GM19397 (cell line): ENCODE measurements at regions not wholly inside any gene's neighbourhood (a gene's known extent, or its start where the extent isn't known, plus 50 kb on each side); places are given as distances from the start of the nearest gene placed in this dataset.
"Not testable (repeated sequence)": the region's sequence is repeated elsewhere in the genome, so short reads cannot be mapped to it uniquely, and the experiment has no call there.

Source experiments
- ATAC-seq: cut with Tn5 transposase; IDR thresholded peaks from one replicate; pipeline ENCODE4 v1.9.1; 2021; ENCODE audit warnings: mild to moderate bottlenecking, moderate library complexity; ENCODE audit not compliant: unreplicated experiment

DNA sequence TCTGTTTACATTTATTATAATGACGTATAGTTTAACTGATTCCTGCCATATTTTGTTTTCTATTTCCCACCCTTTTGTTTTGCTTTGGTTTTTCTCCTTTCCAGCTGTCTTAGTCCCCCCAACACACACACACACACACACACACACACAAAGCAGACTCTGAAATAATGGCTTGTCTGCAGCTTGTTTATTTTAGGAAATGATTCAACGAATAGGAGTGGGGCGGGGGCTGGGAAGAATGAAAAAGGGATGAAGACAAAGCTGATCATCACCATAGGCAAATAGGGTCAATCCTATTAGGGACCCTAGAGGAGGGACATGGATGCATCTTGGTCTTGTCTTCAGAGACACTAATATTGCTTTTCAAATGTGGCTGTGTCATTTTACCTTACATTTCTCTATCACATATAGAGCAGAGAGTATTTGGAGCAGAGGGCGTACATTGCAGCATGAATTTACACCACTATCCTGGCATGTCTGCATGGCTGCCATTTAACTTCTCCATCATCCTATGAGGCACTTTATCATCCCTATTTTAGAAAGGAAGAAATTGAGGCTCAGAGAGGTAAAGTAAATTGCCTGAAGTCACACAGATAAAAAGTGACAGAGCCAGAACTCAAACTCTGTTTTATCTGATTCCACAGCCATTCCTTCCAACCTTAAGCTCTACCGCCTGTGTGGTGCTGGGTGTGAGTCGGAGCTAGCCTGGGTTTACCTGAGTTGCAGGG, 147.2 kb upstream of the TPM1 start:
- no peak for ATAC-seq

DNA sequence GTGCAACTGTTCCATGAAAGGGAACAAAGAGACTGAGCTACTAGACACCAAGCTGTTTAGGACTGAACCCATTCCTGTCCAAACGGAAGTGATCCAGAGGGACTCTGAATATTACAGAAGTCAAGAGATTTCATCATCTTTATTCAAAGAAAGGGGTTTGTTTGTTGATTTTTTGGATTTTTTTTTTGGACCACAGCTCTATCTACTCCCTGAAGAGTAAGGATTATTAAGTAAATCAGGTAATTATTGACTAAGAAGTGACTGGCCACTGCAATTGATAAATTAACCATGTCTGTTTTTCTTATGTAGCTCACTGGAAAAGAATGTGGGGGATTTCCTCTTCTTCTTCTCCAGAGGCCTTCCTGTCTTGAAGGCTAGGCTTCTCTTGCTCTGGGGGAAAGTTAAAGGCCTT, 146.6 kb upstream of the TPM1 start:
- ATAC-seq: no peak

DNA sequence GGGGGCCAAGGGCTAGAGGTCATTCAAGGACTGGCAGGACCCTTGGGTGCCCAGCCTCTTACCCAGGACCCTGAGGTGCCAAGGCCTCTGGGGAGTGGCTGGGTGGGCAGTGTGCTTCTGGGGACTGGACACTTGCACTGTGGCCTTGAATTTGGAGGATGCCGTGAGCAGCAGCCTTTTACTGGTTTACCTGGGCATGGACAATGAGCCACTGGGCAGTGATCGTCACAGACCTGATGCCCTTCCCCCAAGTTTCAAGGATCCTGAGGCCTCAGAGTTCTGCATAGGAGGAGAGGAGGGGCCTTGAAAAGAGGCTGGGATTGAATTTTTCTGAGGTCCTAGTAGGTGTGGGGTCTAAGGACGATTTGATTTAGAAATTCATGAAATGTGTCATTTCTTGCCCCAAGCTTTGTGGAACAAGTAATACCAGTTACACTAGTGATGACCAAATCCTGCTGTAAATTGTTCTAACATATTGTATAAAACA, 146.1 kb upstream of the TPM1 start:
- ATAC-seq: no peak

DNA sequence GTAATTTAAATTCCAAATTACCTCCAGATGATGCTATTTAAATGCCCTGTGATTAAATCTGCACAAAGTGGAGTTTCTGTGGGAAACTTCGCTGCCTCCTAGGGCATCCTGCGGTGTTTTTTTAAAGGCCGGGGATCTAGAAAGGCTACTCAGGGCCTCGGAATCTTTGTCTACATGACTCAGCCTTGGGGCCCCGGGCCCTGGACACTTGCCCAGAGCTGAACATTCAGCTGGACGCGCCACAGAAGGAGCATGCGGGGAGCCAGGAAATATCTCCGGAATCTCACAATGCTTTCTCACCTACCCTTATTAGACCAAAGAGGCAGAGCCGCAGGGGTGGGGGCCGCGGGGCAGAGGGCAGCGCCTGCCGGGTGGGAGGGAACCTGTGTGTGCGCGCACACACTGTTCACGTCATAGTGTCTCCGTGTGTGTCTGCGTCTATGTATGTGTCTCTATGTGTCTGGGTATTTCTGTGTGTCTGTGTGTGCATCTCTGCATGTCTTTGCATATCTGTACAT, 145.5 kb upstream of the TPM1 start:
- ATAC-seq: no peak

DNA sequence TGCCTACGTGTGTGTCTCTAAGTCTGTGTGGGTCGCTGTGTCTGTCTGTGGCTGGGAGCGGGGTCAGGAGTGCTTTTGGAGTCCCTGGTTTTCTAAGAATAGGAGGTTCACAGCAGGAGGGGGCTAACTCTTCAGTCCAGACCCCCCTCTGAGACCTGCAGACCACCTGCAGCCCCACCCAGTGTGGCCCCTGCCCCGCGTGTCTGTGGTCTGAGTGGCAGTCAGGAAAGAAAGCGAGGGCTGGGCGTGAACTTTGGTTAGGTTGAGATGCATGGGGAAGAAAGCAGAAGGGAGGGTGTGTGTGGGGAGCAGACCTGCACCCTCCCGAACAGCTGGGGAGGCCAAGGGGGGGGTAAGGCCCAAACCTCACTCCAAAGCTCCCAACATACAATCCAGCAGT, 144.9 kb upstream of the TPM1 start:
- no peak for ATAC-seq

DNA sequence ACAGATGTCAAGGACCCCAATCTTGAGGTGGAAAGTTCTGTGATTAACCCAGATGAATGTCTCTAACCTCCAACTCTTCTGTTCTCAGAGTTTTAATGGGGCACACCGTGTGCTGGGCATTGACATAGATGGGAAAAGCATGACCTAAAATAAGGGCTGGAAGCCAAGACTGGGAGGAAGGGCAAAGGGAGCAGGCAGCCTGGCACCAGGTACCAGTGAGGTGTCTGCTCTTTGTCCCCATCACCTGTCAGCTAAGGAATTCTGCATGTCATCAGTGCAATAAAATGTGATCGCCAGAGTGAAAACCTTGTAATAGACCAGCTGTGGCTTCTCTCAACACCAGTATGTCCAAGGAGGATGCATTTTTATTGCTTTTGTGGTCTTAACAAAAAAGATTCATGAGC, 143.5 kb upstream of the TPM1 start:
- no peak for ATAC-seq

DNA sequence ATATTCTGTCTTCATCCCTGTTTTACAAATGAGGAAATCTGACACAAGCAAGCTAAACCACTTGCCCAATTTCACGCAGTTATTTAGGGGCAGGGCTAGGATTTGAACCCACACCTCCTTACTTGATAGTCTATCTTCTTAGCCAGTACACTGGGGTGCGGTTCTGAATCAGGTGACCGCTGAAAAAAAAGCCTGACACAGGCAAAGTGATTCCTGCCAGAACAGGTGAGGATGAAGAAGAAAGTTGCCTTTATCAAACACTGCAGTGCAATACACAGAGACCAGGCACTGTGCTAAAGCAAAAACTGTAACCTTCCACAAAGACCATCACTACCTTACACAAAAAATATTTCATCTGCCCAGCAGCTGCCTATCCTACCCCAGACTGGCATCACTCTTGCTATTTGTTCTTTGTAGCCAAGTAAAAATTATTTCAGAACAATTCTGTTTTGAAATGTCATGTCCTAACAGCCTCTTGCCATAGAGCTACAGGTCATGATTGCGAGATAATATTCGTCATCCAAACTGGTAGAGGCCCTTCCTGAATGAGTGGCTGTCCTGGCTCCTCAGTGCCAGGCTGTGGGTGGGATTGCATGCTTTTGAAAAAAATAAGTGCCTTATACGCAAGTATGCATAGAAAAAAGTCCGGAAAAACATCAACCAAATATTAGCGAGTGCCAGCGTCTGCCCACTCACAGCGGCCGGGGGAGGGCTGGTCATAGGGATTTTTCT, 142.3 kb upstream of the TPM1 start:
- no peak for ATAC-seq

DNA sequence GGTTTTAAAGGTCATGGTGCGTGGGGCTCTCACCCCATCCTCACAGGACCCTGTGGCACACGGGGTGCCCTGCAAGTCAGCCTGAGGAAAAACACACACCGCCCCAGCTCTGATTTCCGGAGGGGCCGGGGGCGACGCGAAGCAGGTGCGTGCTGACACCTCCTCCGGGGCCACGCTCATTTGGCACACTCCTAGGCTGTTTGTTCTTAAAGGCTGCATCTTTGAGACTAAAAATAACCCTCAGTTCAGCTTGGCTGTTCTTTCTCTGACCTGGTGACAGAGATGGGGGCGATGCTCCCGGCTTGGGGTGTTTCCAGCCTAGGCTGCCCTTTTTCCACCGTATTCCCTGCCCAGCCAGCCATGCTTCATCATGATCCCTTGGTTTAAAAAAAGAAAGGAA, 141.5 kb upstream of the TPM1 start:
- ATAC-seq: no peak

DNA sequence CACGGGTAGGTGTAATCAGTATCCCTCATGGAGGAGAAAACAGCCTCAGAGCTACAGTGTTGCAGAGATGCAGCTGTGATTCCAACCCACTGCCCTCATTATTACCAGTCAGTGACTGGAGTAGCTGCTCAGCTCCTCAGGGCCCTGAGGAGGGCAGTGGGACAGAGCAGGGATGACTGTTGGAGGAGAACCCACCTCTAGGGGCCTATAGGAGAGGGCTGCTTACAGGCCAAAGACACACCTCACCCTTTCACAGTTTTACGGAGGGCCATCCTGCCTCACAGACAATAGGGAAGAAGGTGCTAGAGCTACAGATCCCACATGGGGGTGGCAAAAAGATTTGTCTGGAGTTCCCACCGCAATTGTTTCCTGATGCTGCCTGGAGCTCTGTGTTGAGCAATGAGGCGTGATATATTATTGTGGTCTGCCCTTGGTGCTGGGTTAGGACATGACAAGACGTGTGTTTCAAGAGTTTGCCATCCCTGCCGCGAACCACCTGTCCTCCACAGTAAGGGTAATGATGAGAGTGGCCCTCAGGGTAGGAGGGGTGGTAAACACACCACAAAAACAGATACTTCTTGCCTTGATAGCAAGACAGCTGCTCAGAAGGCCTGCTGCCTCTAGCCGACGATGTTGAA, 140.5 kb upstream of the TPM1 start:
- no peak for ATAC-seq

DNA sequence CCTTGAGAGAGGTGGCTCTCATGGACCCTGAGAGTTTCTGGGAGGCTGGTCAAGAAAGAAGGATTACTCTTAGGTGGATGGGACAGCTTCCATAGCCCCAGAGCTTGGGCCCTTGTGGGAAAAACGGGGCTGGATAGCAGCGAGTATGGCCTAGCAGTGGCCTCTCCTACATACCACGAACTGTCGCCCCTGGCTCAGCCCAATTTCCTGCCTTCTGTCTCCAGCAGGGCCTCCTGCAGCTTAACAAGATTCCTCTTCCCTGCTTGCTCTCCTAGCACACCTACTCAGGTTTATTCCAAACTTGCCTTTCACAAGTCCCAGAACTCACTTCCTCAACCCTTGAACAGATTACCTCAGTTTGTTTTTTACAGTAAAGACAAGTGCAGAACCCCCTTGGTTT, 139.7 kb upstream of the TPM1 start:
- ATAC-seq: no peak

DNA sequence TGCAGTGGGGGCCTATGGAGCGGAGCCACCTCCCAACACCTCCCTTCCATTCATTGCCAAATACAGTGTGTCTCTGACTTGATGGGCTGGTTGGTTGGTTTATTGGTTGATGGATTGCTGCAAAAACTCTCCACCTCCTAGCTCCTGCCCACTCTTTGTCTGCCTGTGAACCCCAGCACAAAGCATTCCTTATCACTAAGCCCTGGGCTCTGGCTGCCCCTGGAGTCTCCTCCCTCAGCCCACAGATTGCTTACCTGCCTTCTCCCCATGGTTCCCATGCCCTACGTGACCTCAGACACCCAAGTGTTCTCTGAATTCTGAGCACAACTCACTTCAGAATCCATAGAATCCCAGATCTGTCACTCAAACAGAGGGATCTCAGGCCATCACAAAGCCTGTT, 139.1 kb upstream of the TPM1 start:
- no peak for ATAC-seq

DNA sequence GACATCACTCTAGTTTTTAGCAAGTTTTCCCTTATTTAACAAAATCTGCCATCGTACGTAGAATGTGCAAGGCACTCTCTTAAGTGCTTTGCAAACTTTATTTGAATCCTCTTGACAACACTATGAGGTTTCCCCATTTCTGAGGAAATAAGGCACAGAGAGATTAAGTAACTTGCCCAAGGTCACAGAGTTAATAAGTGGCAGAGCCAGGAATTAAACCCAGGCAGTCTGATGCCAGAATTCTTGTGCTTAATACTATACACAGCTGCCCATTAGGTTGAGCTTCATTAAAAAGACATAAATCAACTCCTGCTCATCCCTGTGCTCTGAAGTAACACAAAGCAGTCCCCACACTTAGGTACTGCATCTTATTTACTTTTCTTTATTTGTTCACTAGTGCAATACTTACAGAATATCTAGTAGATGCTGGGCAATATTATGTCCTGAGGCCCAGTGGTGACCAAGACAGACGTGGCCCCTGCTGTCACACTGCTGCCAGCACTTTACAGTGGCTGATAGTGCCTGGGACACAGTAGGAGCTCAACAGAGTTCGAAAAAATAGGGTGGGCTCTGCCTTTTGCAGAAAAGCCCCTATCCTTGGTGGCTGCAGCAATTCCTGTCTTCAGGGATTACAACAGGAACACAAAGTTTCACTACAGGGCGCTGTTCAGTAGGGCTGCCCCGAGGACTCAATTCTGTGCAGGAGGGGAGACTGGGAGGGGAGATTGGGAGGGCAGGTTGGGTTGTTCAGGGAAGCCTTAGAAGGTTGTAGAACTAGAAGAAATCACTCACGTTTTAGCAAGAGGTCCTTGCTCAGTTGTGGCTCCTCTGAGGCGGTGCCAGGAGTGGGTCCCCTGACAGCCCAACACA, 138.3 kb upstream of the TPM1 start:
- ATAC-seq: no peak

DNA sequence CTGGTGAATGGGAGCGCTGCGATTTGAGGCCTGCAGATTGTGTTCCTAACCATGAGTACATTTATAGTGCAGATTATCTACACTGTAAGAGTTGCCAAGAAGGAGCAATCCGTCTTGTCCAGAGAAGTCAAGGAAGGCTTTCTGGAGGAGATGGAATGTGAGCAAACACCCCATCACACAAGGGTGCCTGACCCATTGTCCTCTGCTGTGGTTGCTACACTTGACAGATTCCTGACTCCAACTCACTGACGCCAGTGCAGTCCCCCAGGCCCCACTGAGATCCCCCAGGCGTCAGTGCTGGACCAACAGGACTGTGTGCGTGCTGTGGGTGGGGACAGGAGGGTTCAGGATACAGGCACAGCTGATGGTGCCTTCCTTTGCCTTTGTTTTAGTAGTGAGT, 135.9 kb upstream of the TPM1 start:
- no peak for ATAC-seq

DNA sequence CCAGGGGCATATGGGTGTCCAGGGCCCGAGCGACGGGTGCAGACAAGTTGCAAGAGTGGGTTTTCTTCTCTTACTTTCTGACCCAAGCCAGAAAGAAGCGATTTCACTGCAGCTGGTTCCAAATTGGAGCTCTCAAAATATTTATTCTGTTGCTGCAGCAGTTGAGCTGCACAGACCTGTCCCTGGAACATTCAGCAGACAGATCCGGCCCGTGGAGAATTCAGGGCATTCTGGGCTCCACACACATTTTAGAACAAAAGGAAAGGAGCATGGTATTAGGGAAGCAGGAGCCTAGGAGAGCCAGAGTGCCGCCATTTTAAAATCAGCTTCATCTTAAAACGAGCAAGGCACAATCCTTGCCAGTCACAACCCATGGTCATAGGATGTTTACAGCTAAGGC, 135.3 kb upstream of the TPM1 start:
- ATAC-seq: no peak

DNA sequence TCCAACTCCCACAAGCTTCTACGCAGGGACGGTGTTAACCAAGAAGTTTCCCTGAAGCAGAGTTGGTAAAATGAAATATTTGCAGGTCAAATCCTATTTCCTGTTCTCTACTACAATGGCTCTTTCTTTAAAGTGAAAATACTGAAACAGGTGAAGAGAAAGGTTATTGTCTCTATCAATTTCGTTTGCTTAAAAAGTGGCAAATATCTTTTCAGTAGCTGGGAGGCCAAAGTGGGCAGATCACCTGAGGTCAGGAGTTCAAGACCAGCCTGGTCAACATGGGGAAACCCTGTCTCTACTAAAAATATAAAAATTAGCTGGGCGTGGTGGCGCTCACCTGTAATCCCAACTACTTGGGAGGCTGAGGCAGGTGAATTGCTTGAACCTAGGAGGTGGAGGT, 134.2 kb upstream of the TPM1 start:
- not testable (repeated sequence) for ATAC-seq

DNA sequence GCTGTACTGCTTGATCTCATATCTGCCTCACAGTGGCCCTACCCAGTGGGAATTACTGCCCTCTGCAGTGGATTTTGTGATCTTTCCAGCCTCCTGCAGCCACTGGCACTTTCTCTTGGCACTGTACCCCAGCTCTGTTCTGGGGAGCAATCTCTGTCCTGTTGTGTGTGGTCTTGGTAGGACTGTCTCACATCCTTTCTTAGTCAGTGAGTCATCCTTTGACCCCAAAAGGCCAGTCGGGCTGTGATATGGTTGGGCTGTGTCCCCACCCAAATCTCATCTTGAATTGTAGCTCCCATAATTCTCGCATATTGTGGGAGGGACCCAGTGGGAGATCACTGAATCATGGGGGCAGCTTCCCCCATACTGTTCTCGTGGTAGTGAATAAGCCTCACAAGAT, 133.3 kb upstream of the TPM1 start:
- ATAC-seq: no peak

DNA sequence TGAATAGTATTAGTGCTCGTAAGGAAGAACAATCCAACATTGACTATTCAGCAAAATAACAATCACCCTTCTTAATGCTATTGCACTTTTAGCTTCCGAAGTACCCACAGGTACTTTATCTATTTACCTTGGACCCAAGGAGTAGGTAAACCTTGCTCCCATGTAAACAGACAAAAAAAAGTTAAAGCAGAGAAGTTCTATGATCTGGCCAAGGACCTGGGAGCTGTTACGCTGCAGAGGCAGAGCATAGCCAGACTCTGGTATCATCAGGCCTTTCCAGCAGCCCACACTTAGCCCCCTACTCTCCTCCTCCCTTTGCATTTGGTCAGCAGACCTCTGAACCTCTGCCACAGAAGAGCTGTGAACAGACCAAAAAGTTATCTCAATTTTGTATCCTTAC, 130.3 kb upstream of the TPM1 start:
- no peak for ATAC-seq

DNA sequence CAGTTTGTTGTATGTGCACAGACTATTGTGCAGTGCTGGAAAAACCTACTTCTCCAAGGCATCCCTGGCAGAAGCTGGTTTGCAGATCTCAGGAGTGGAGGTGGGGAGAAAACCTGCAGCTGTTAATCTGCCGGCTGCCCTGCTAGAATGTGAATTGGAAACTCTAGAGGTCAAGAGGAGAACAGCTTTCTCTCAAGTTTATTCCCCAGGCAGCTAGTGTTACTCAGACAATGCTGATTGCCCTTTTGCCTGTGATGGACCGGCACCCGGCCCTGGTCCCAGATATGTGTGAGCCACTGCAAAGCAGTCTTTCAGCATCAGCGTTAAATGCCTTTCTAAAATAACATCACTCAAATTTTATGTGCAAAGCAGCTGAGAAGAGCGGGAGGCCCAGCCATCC, 129.7 kb upstream of the TPM1 start:
- ATAC-seq: no peak

DNA sequence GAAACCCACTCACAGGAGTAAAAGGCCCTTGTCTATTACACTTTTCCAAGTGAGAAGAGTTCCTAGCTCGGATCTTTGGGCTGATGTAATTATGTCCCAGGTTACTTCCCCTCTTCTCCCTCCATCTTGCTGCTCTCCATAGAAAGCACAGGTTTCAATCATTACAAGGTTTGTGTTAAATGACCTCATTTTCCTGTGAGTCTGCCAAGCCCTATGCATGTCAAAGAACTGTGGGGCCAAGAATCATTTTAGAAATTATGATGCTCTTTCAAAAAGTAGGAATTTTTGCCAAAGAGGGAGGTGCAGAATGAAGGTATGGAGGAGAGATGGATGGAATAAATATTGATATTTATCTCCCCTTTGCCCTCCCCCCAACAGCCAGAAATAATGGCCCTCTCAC, 129.3 kb upstream of the TPM1 start:
- ATAC-seq: no peak

DNA sequence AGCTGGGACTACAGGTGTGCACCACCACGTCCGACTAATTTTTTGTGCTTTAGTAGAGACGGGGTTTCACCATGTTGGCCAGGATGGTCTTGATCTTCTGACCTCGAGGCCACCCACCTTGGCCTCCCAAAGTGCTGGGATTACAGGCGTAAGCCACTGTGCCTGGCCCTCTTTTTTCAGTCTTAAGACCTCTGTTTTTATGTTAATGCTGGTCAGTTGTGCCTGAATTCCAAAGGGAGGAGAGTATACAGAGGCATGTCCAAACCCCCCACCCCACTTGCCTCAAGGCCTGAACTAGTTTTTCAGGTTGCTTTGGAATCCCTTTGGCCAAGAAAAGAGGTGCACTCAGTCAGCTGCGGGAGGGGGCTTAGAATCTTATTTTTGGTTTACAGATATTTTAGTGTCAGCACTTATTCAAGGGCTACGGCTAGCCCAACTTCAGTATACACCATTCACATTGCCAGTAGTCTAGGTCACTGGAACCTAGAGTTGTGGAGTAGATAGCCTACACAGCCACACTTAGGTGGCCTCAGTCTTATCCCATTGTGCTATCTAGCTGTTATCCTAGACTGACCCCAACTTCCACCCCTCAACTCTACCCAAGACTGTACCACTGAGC, 128.0 kb upstream of the TPM1 start:
- no peak for ATAC-seq
